ENCODE measurements at regions not wholly inside any gene's neighbourhood (a gene's known extent, or its start where the extent isn't known, plus 50 kb on each side); places are given as distances from the start of the nearest gene placed in this dataset.

DNA sequence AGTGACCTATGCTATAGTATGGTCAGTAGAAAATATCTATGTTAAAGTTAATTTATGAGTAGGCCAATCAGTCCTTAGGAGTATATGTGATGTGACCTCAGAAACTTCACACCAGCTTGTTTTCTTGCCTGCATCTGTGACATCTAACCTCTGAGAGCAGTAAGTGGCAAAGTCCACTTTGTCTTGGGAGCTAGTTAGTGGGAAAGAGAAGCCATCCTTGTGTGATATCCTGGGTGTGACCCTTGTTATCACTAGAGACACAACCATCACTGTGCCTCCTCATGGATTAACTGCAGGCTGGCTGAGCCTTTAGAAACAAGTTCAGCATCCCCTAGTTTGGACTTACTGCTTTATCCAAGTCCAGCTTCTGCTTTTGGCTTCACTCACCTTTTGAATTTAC, 170.6 kb upstream of the STXBP6 start:
- Histone ChIP-seq H3K27me3 (replicated peaks) (no peaks in the 10 kb centered on the region), H3K4me3 (ENCODE audit: low read depth, low read length) (no peak overlapping the region), H3K27ac (no peak overlapping the region), H3K36me3 (replicated peaks) (no peaks in the 10 kb centered on the region)
- DNase-seq: no peak
- in situ Hi-C loops (cut with HindIII; ENCODE audit: low pct_ligation_motif_present, low sequenced_read_pairs): no loop called here
- TF ChIP-seq, protein P1, sequence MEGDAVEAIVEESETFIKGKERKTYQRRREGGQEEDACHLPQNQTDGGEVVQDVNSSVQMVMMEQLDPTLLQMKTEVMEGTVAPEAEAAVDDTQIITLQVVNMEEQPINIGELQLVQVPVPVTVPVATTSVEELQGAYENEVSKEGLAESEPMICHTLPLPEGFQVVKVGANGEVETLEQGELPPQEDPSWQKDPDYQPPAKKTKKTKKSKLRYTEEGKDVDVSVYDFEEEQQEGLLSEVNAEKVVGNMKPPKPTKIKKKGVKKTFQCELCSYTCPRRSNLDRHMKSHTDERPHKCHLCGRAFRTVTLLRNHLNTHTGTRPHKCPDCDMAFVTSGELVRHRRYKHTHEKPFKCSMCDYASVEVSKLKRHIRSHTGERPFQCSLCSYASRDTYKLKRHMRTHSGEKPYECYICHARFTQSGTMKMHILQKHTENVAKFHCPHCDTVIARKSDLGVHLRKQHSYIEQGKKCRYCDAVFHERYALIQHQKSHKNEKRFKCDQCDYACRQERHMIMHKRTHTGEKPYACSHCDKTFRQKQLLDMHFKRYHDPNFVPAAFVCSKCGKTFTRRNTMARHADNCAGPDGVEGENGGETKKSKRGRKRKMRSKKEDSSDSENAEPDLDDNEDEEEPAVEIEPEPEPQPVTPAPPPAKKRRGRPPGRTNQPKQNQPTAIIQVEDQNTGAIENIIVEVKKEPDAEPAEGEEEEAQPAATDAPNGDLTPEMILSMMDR (IDR thresholded peaks at IDR 0.05; ENCODE audit: low read depth, low read length, missing control alignments): no peak

DNA sequence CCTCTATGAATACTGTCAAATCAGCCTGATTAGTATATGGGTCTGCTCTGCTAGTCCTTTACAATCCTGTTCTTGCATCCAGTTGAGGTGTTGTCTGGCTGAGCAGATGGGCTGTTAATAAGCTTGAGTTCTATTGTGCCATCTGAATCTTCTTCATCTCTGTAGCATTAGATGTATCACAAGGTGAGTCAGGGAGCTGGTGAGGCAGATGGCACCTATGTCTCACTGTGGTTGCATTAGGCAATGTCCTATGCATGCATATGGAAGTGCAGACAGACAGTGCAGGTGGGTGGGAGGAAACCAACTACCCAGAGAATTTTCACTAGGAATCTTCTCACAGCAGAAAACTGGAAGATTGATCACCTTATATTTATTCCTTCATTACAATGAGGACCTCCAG, 165.7 kb upstream of the STXBP6 start:
- in situ Hi-C loops (cut with HindIII; ENCODE audit: low pct_ligation_motif_present, low sequenced_read_pairs): no loop called here
- Histone ChIP-seq H3K27me3 (replicated peaks) (no peaks in the 10 kb centered on the region), H3K4me3 (ENCODE audit: low read depth, low read length) (no peak overlapping the region), H3K27ac (no peak overlapping the region), H3K36me3 (replicated peaks) (no peaks in the 10 kb centered on the region)
- TF ChIP-seq, protein P1 (IDR thresholded peaks at IDR 0.05; ENCODE audit: low read depth, low read length, missing control alignments): no peak
- DNase-seq: no peak

DNA sequence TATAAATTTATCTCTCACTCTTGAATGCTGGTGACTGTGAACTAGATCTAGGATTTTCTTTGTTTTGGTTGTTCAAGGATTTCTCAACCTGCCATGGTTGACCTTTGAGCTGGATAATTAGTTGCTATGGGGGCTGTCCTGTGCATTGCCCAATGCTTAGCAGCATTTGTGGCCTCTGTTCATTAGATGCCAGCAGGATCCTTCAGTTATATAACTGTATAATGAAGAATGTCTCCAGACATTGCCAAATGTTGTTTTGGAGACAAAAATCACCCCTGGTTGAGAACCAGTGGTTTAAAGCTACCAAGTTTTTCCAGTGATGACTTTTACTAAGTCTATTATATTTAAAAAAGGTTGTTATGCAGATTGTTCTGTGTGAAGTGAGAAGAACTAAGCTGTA, 147.9 kb upstream of the STXBP6 start:
- DNase-seq: no peak
- in situ Hi-C loops (cut with HindIII; ENCODE audit: low pct_ligation_motif_present, low sequenced_read_pairs): no loop called here
- no peak overlapping the region for H3K4me3 ChIP-seq (ENCODE audit: low read depth, low read length)

DNA sequence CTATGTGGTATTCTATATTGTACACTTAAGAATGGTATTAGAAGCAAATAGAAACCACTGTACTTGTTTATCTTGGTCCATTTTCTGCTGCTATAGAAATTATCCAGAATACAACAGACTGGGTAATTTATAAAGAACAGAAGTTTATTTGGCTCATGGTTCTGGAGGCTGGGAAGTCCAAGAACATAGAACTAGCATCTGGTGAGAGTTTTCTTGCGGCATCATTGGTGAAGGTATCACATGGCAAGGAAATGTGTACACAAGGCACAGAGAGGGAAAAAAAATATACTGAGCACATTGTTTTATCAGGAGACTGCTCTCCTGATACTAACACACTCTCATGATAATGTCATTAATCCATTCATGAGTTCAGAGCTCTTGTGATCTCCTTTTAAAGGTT, 130.3 kb upstream of the STXBP6 start:
- in situ Hi-C loops (cut with HindIII; ENCODE audit: low pct_ligation_motif_present, low sequenced_read_pairs): no loop called here
- H3K27me3 ChIP-seq (replicated peaks): no peaks in the 10 kb centered on the region
- no peak overlapping the region for H3K4me3 ChIP-seq (ENCODE audit: low read depth, low read length)
- no peaks in the 10 kb centered on the region for H3K36me3 ChIP-seq (replicated peaks)
- no peak overlapping the region for H3K27ac ChIP-seq
- TF ChIP-seq, protein P1 (IDR thresholded peaks at IDR 0.05; ENCODE audit: low read depth, low read length, missing control alignments): no peak
- DNase-seq: no peak

More for the DNA sequence above, 147.9 kb upstream of the STXBP6 start:
- H3K36me3 ChIP-seq (replicated peaks): no peaks in the 10 kb centered on the region
- H3K27ac ChIP-seq: no peak overlapping the region
- TF ChIP-seq, protein P1 (IDR thresholded peaks at IDR 0.05; ENCODE audit: low read depth, low read length, missing control alignments): no peak
- H3K27me3 ChIP-seq (replicated peaks): no peaks in the 10 kb centered on the region

DNA sequence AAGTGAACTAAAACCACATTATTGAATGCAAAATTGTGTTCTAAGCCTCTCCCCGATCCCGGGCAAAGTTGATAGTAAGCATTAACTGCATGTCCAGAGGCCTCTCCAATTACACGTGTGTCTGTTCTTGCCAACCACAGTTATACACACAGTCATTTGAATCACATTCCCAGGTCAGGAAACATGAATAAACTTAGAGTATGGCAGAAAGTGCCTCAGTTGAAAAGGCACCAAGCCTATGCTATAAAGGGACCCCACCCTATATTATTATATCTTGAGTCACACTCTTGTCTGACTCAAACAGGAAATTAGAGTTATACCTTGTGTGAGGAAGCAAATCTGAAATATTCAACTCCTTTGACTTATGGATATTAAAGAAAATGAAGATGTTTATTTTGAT, 128.3 kb upstream of the STXBP6 start:
- Histone ChIP-seq H3K4me3 (ENCODE audit: low read depth, low read length) (no peak overlapping the region), H3K27ac (no peak overlapping the region), H3K36me3 (replicated peaks) (no peaks in the 10 kb centered on the region), H3K27me3 (replicated peaks) (no peaks in the 10 kb centered on the region)
- DNase-seq: no peak
- in situ Hi-C loops (cut with HindIII; ENCODE audit: low pct_ligation_motif_present, low sequenced_read_pairs): no loop called here
- TF ChIP-seq, protein P1 (IDR thresholded peaks at IDR 0.05; ENCODE audit: low read depth, low read length, missing control alignments): no peak

All from brain microvascular endothelial cell (primary cell).